ENCODE measurements at regions not wholly inside any gene's neighbourhood (a gene's known extent, or its start where the extent isn't known, plus 50 kb on each side); places are given as distances from the start of the nearest gene placed in this dataset.

GRCh38 chr22:49193348-49193747, 634.3 kb downstream of the BRD1 start:
- BruUV-seq (replicated peaks) = no TSS peak
- Histone ChIP-seq H3K27me3 (ENCODE audit: control insufficient read depth, insufficient read depth, low read length) (no peaks in the 10 kb centered on the region), H4K8ac (ENCODE audit: low read depth in 2 of 2, low read length in 2 of 2) (no peak overlapping the region), H3K56ac (ENCODE audit: extremely low read depth, insufficient read depth, low read length) (no peak overlapping the region), H3K4me1 (ENCODE audit: control insufficient read depth, insufficient read depth, low read length) (no peaks in the 10 kb centered on the region), H3K23ac (ENCODE audit: low read depth, low read length) (no peak overlapping the region), H3K9me1 (ENCODE audit: insufficient read depth, low read length) (no peaks in the 10 kb centered on the region), H4K20me1 (ENCODE audit: insufficient read depth, low read length) (no peaks in the 10 kb centered on the region), H4K91ac (ENCODE audit: insufficient read depth, low read depth, low read length) (no peak overlapping the region), H2BK5ac (ENCODE audit: low read depth, low read length, poor library complexity, severe bottlenecking) (no peak overlapping the region), H3K4me3 (ENCODE audit: insufficient read depth, low read depth, low read length) (no peak overlapping the region), H2BK20ac (ENCODE audit: low read depth, low read length) (no peak overlapping the region), H3K9ac (ENCODE audit: low read depth, low read length) (no peak overlapping the region), H3K4ac (ENCODE audit: low read depth, low read length) (no peak overlapping the region), H3K27ac (ENCODE audit: insufficient read depth, low read length) (no peak overlapping the region), H3K14ac (replicated peaks; ENCODE audit: low read depth, low read length) (no peak overlapping the region), H4K5ac (ENCODE audit: low read depth, low read length) (no peak overlapping the region), H2AFZ (replicated peaks; ENCODE audit: low read length, poor library complexity) (no peak overlapping the region), H3K18ac (ENCODE audit: low read depth, low read length) (no peak overlapping the region), H2BK120ac (ENCODE audit: low read depth, low read length) (no peak overlapping the region), H3K79me1 (ENCODE audit: low read depth in 1 of 2, low read length in 2 of 2) (no peaks in the 10 kb centered on the region), H3K9me3 (ENCODE audit: control insufficient read depth, insufficient read depth, low read length) (peaks cover 77% of the 10 kb centered on the region), H2AK5ac (ENCODE audit: low read depth, low read length) (no peak overlapping the region), H3K36me3 (ENCODE audit: control insufficient read depth, insufficient read depth, low read length) (no peaks in the 10 kb centered on the region), H2BK15ac (ENCODE audit: low read depth, low read length) (no peak overlapping the region), H3K4me2 (ENCODE audit: low read depth, low read length) (no peak overlapping the region), H2AK9ac (replicated peaks; ENCODE audit: low read depth, low read length, poor library complexity) (no peak overlapping the region)
- intact Hi-C loops (cut with micrococcal nuclease) (no loop called here), dilution Hi-C loops (cut with HindIII; ENCODE audit: low sequenced_read_pairs, unreplicated experiment) (no loop called here), in situ Hi-C loops (cut with MboI; ENCODE audit: low sequenced_read_pairs) (no loop called here)
- ATAC-seq (ENCODE audit: low read depth) (no peak), DNase-seq (no peak)
- TF ChIP-seq CEBPB (IDR thresholded peaks at IDR 0.05; ENCODE audit: low read depth, low read length) = no peak
- no peak for TF ChIP-seq MAZ (IDR thresholded peaks at IDR 0.05; ENCODE audit: borderline replicate concordance, low read depth, low read length)
- no peak for TF ChIP-seq BHLHE40 (IDR thresholded peaks at IDR 0.05; ENCODE audit: low read depth, low read length)
- no peak for TF ChIP-seq CTCF (conservative IDR thresholded peaks at IDR 0.05; ENCODE audit: low read depth, low read length)
- no peak for TF ChIP-seq MAFK (IDR thresholded peaks at IDR 0.05; ENCODE audit: low read depth, low read length)
- no peak for TF ChIP-seq NFE2L2 (IDR thresholded peaks at IDR 0.05; ENCODE audit: low read depth, low read length)
- TF ChIP-seq FOS (IDR thresholded peaks at IDR 0.05; ENCODE audit: low read depth, low read length) = no peak
- TF ChIP-seq RFX5 (IDR thresholded peaks at IDR 0.05; ENCODE audit: low read depth, low read length) = no peak
- no peak for TF ChIP-seq CHD1 (IDR thresholded peaks at IDR 0.05; ENCODE audit: low read depth, low read length)
- no peak for TF ChIP-seq POLR2A (IDR thresholded peaks at IDR 0.05; ENCODE audit: low read depth, low read length)
- TF ChIP-seq, protein P1, sequence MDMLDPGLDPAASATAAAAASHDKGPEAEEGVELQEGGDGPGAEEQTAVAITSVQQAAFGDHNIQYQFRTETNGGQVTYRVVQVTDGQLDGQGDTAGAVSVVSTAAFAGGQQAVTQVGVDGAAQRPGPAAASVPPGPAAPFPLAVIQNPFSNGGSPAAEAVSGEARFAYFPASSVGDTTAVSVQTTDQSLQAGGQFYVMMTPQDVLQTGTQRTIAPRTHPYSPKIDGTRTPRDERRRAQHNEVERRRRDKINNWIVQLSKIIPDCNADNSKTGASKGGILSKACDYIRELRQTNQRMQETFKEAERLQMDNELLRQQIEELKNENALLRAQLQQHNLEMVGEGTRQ (IDR thresholded peaks at IDR 0.05; ENCODE audit: low read depth, low read length) = no peak
- TF ChIP-seq SMC3 (IDR thresholded peaks at IDR 0.05; ENCODE audit: low read depth, low read length) = no peak
- TF ChIP-seq RCOR1 (IDR thresholded peaks at IDR 0.05; ENCODE audit: insufficient replicate concordance, low read length) = no peak
- TF ChIP-seq, protein P2, sequence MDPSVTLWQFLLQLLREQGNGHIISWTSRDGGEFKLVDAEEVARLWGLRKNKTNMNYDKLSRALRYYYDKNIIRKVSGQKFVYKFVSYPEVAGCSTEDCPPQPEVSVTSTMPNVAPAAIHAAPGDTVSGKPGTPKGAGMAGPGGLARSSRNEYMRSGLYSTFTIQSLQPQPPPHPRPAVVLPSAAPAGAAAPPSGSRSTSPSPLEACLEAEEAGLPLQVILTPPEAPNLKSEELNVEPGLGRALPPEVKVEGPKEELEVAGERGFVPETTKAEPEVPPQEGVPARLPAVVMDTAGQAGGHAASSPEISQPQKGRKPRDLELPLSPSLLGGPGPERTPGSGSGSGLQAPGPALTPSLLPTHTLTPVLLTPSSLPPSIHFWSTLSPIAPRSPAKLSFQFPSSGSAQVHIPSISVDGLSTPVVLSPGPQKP (IDR thresholded peaks at IDR 0.05; ENCODE audit: borderline replicate concordance, low read depth, low read length) = no peak
- no peak for TF ChIP-seq MXI1 (IDR thresholded peaks at IDR 0.05; ENCODE audit: borderline replicate concordance, low read depth, low read length)
- no peak for TF ChIP-seq RAD21 (IDR thresholded peaks at IDR 0.05; ENCODE audit: low read length)
- ChIA-PET POLR2A (ENCODE audit: unreplicated experiment) (no interaction called here), CTCF (no interaction called here)
- WGBS, 2 experiments (ENCODE audit: extremely low coverage in 2 of 2, insufficient read length in 1 of 2) = 66% methylated on average over 5 of the region's 14 CpGs; no CpG with 5 or more reads in 1 of the 2 experiments

Data from IMR-90 (cell line).